Myocyte (in vitro differentiated cells): ENCODE measurements at regions not wholly inside any gene's neighbourhood (a gene's known extent, or its start where the extent isn't known, plus 50 kb on each side); places are given as distances from the start of the nearest gene placed in this dataset.
A peak's percentile ranks its signal among the peaks of the same experiment; 100 is the strongest.

Experiments used
- DNase-seq: peaks from one replicate; pipeline ENCODE4 v3.0.0-alpha.2; 2012; ENCODE audit warnings: low read depth

- no peak for DNase-seq
These were observed 176.8 kb upstream of the SORCS1 start for GRCh38 chr10:107341281-107341680.

GRCh38 chr10:107340326-107340725 is 175.8 kb upstream of the SORCS1 start:
- no peak for DNase-seq

- DNase-seq, result no peak
These were observed 171.6 kb upstream of the SORCS1 start for GRCh38 chr10:107336061-107336460.

- no peak for DNase-seq
These were observed 153.1 kb upstream of the SORCS1 start for GRCh38 chr10:107317592-107317991.

- no peak for DNase-seq
These were observed 138.7 kb upstream of the SORCS1 start for GRCh38 chr10:107303203-107303602.

GRCh38 chr10:107299606-107300005 is 135.1 kb upstream of the SORCS1 start:
- DNase-seq, result no peak

GRCh38 chr10:107284187-107284586 is 119.7 kb upstream of the SORCS1 start:
- DNase-seq, result peak; percentile 1

GRCh38 chr10:107280293-107280692 is 115.8 kb upstream of the SORCS1 start:
- DNase-seq, result no peak

- DNase-seq, result no peak
These were observed 113.1 kb upstream of the SORCS1 start for GRCh38 chr10:107277591-107277990.

- DNase-seq, result no peak
These were observed 111.3 kb upstream of the SORCS1 start for GRCh38 chr10:107275806-107276205.

GRCh38 chr10:107269626-107270025 is 105.1 kb upstream of the SORCS1 start:
- no peak for DNase-seq

- no peak for DNase-seq
These were observed 100.2 kb upstream of the SORCS1 start for GRCh38 chr10:107264742-107265141.

- DNase-seq, result no peak
These were observed 79.6 kb upstream of the SORCS1 start for GRCh38 chr10:107244122-107244521.

- DNase-seq, result no peak
These were observed 73.8 kb upstream of the SORCS1 start for GRCh38 chr10:107238275-107238674.

GRCh38 chr10:107232013-107232412 is 67.5 kb upstream of the SORCS1 start:
- no peak for DNase-seq

- DNase-seq, result no peak
These were observed 66.4 kb upstream of the SORCS1 start for GRCh38 chr10:107230887-107231286.

- no peak for DNase-seq
These were observed 51.2 kb upstream of the SORCS1 start for GRCh38 chr10:107215681-107216080.
